IMR-90 (cell line): ENCODE measurements at regions not wholly inside any gene's neighbourhood (a gene's known extent, or its start where the extent isn't known, plus 50 kb on each side); places are given as distances from the start of the nearest gene placed in this dataset.

ENCODE experiments used
- POLR2A ChIP-seq: IDR thresholded peaks from 2 replicates; pipeline ENCODE4 v1.6.1; 2012; ENCODE audit warnings: mild to moderate bottlenecking, low read depth, low read length
- RAD21 ChIP-seq: IDR thresholded peaks from 2 replicates; pipeline ENCODE4 v1.6.1; 2012; ENCODE audit warnings: low read length, improper control_type of control experiment

DNA sequence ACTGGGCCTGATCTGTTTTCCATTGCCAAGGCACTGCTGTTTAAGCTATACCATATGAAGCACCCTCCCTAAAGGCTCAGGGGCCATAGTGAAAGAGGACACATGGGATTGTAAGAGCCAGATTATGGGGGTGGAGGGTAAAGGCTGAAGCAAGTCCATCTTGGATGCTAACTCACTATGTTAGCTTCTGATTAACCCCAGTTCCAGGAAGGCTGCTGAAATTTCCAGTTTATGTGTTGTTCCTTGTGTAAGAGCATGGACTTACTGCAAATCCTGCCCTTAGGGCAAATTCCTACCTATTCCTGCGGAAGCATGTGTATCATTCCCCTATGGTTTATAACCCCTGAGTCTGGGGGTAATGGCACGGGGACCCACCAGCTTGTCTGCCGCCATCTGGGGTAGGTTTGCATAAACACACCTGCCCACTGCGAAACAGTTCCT is 91.8 kb upstream of the SERBP1 start:
- TF ChIP-seq POLR2A (no peak), RAD21 (no peak)
